Psoas muscle (tissue), 7 donors: ENCODE measurements at regions not wholly inside any gene's neighbourhood (a gene's known extent, or its start where the extent isn't known, plus 50 kb on each side); places are given as distances from the start of the nearest gene placed in this dataset.

ENCODE experiments used
- ATAC-seq, 4 donors: fragments of 200-7000 bp; cut with Tn5 transposase; one replicate each; pipeline ENCODE4 v1.9.1; 2020; ENCODE audit warnings: moderate library complexity in 3 of 4, mild to moderate bottlenecking in 2 of 4
- DNase-seq, 2 donors: peaks; one replicate each; pipeline ENCODE4 v3.0.0-alpha.2; 2020
- H3K27ac ChIP-seq: fragments of 200-600 bp; one replicate; pipeline ENCODE4 v1.8.0; 2022
- H3K27me3 ChIP-seq, 3 donors: fragments of 200-600 bp in 1 of 3; one replicate each; pipeline versions ENCODE4 v1.6.1 to v1.8.0; 2013 to 2022; ENCODE audit warnings: low read length in 2 of 3, mild to moderate bottlenecking in 2 of 3, moderate library complexity in 1 of 3; ENCODE audit not compliant: insufficient read depth in 3 of 3
- H3K36me3 ChIP-seq, 2 donors: fragments of 200-600 bp in 1 of 2; one replicate each; pipeline versions ENCODE4 v1.6.1 to v1.8.0; 2013 to 2022; ENCODE audit warnings: low read depth in 1 of 2, mild to moderate bottlenecking in 1 of 2, moderate library complexity in 1 of 2; ENCODE audit not compliant: insufficient read depth in 1 of 2
- H3K4me1 ChIP-seq: fragments of 200-600 bp; one replicate; pipeline ENCODE4 v1.8.0; 2022
- H3K4me3 ChIP-seq: fragments of 200-600 bp; one replicate; pipeline ENCODE4 v1.8.0; 2022; ENCODE audit warnings: mild to moderate bottlenecking
- H3K9me3 ChIP-seq: fragments of 200-600 bp; one replicate; pipeline ENCODE4 v1.8.0; 2022
- WGBS, 3 donors: extraction: QIAGEN DNeasy Blood & Tissue Kit; methylation state at CpG; one replicate each; pipeline versions ENCODE4 v1.1.6 to v1.1.7; 2013; 5-methylcytosine and 5-hydroxymethylcytosine counted together
- intact Hi-C, 2 donors: fragments of 100-400 bp; cut with DNase I; formaldehyde crosslinking; loops; one replicate each; pipeline versions ENCODE4 v1.11.0 to v1.14.2; 2022
- TF ChIP-seq, protein P1 (sequence below): fragments of 200-600 bp; IDR thresholded peaks from one replicate; pipeline ENCODE4 v1.8.0; 2022; ENCODE audit warnings: antibody characterized with exemption
- donor health status: healthy with polysubstance abuse.
- donor health status: DM: no; HTN: no; CAD: no; lungs with moderate emphysema.
- donor health status: Bipolar disorder and iron deficiency.
- donor health status: healthy.
- donor health status: DM: yes; HTN: yes; CAD: no.
- donor health status: DM: no; HTN: no; CAD: no.
- donor health status: DM: yes; HTN: yes; CAD: no.

- Histone ChIP-seq H3K27ac (no peak overlapping the region), H3K4me3 (no peak overlapping the region), H3K36me3 (no peaks in the 10 kb centered on the region), H3K9me3 (no peaks in the 10 kb centered on the region), H3K4me1 (no peaks in the 10 kb centered on the region), H3K27me3 (no peaks in the 10 kb centered on the region)
- WGBS, 3 donors: 78 to 80% (median 78%) methylated on average over 2 of the region's 2 CpGs
- TF ChIP-seq, protein P1, sequence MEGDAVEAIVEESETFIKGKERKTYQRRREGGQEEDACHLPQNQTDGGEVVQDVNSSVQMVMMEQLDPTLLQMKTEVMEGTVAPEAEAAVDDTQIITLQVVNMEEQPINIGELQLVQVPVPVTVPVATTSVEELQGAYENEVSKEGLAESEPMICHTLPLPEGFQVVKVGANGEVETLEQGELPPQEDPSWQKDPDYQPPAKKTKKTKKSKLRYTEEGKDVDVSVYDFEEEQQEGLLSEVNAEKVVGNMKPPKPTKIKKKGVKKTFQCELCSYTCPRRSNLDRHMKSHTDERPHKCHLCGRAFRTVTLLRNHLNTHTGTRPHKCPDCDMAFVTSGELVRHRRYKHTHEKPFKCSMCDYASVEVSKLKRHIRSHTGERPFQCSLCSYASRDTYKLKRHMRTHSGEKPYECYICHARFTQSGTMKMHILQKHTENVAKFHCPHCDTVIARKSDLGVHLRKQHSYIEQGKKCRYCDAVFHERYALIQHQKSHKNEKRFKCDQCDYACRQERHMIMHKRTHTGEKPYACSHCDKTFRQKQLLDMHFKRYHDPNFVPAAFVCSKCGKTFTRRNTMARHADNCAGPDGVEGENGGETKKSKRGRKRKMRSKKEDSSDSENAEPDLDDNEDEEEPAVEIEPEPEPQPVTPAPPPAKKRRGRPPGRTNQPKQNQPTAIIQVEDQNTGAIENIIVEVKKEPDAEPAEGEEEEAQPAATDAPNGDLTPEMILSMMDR: no peak
- ATAC-seq (no peak), DNase-seq (no peak)
- intact Hi-C loops: no loop called here
Measured at GRCh38 chr6:145233955-145234354, 501.4 kb downstream of the EPM2A start.

DNA sequence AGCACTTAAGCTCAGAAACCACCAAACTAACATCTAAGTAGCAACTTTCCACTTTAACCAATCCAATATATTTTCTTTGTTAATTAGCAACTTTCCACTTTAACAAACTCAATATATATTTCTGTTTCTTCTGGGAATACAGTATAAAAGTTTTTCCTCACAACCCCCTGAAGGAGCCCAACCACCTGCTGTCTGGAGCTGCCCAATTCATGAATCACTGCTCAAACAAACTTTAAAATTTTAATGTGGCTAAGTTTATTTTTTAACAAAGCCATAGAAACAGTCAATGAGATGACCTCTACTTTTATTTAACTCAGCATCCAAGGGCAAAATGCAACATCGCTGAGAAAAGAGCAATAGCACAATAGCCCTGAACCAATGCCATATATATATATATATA lies 500.1 kb downstream of the EPM2A start:
- Histone ChIP-seq H3K27me3 (no peaks in the 10 kb centered on the region), H3K9me3 (no peaks in the 10 kb centered on the region)
- 99 to 100% (median 100%) methylated on average over 1 of the region's 1 CpG for WGBS, 3 donors

GRCh38 chr6:145238787-145239186 lies 496.5 kb downstream of the EPM2A start:
- Histone ChIP-seq H3K36me3 (no peaks in the 10 kb centered on the region), H3K27ac (no peak overlapping the region), H3K4me3 (no peak overlapping the region), H3K9me3 (no peaks in the 10 kb centered on the region), H3K27me3 (no peaks in the 10 kb centered on the region), H3K4me1 (no peaks in the 10 kb centered on the region)
- ATAC-seq: no peak
- no peak for DNase-seq
- intact Hi-C loops: no loop called here
- TF ChIP-seq, protein P1: no peak

More for the DNA sequence above, 500.1 kb downstream of the EPM2A start:
- DNase-seq (no peak), ATAC-seq (no peak)
- intact Hi-C loops: no loop called here
- TF ChIP-seq, protein P1: no peak
- no peaks in the 10 kb centered on the region for H3K36me3 ChIP-seq
- no peaks in the 10 kb centered on the region for H3K4me1 ChIP-seq
- H3K4me3 ChIP-seq: no peak overlapping the region
- H3K27ac ChIP-seq: no peak overlapping the region

- no peaks in the 10 kb centered on the region for H3K27me3 ChIP-seq
- no peak for ATAC-seq
- no peak for DNase-seq
- TF ChIP-seq, protein P1: no peak
- H3K27ac ChIP-seq: no peak overlapping the region
- no peak overlapping the region for H3K4me3 ChIP-seq
- no peaks in the 10 kb centered on the region for H3K9me3 ChIP-seq
- H3K4me1 ChIP-seq: no peaks in the 10 kb centered on the region
- WGBS, 3 donors: 76 to 77% (median 77%) methylated on average over 3 of the region's 3 CpGs
- intact Hi-C loops: no loop called here
- no peaks in the 10 kb centered on the region for H3K36me3 ChIP-seq
Measured at GRCh38 chr6:145241039-145241438, 494.3 kb downstream of the EPM2A start.

DNA sequence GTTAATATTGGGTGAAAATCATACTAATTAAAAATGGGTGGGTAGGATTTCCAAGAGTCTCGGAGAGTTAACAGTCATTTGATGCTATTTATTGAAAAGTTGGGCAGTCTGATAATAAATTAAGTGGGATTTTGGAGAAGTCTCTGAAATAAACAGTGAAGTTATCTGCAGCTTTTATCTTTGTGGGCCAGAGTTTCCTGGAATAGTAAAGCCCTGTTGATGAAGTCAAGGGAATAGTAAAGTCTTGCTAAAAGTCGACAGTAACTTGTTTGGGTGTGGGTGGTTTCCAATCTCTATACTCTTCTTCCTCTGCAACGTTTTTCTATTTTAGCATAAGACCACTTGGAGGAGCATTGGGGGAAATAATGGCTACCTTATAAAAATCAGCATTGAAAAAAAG lies 493.6 kb downstream of the EPM2A start:
- Histone ChIP-seq H3K27ac (no peak overlapping the region), H3K36me3 (no peaks in the 10 kb centered on the region), H3K4me1 (no peaks in the 10 kb centered on the region), H3K27me3 (no peaks in the 10 kb centered on the region), H3K9me3 (no peaks in the 10 kb centered on the region), H3K4me3 (no peak overlapping the region)
- no peak for DNase-seq
- no peak for ATAC-seq
- TF ChIP-seq, protein P1: no peak
- intact Hi-C loops: no loop called here
- WGBS, 3 donors: 46 to 65% (median 60%) methylated on average over 3 of the region's 3 CpGs
